ENCODE measurements at regions not wholly inside any gene's neighbourhood (a gene's known extent, or its start where the extent isn't known, plus 50 kb on each side); places are given as distances from the start of the nearest gene placed in this dataset.

- TF ChIP-seq REST (IDR thresholded peaks at IDR 0.05; ENCODE audit: low read depth, low read length) = no peak
- no peak for TF ChIP-seq PAX8 (IDR thresholded peaks at IDR 0.05)
These were observed 127.0 kb upstream of the CNTN6 start for GRCh38 chr3:965826-966225.

All from GM12878 (cell line).